HL-60 (cell line): ENCODE measurements at regions not wholly inside any gene's neighbourhood (a gene's known extent, or its start where the extent isn't known, plus 50 kb on each side); places are given as distances from the start of the nearest gene placed in this dataset.

ENCODE experiments used
- DNase-seq, 2 experiments: peaks; one replicate each; pipeline ENCODE4 v3.0.0-alpha.2; 2010 to 2020; ENCODE audit warnings: low read depth in 1 of 2, low spot score in 1 of 2
- H3K27ac ChIP-seq: fragments of 250-450 bp; sonication (Bioruptor Pico); replicated peaks from 2 replicates; pipeline ENCODE4 v1.5.1; 2020; ENCODE audit warnings: mild to moderate bottlenecking, moderate library complexity
- H3K27me3 ChIP-seq: fragments of 250-450 bp; sonication (Bioruptor Pico); 2 replicates; pipeline ENCODE4 v1.5.1; 2021; ENCODE audit warnings: mild to moderate bottlenecking, moderate library complexity; ENCODE audit not compliant: insufficient read depth, poor library complexity, severe bottlenecking
- H3K4me3 ChIP-seq: replicated peaks from 2 replicates; pipeline ENCODE4 v1.5.1; 2011; ENCODE audit warnings: mild to moderate bottlenecking, control low read depth, low read length; ENCODE audit not compliant: insufficient read depth
- GABPA ChIP-seq: IDR thresholded peaks from 2 replicates; pipeline ENCODE4 v1.6.1; 2012; ENCODE audit warnings: low read depth
- POLR2AphosphoS5 ChIP-seq: IDR thresholded peaks from 2 replicates; pipeline ENCODE4 v1.6.1; 2012; ENCODE audit warnings: low read depth
- SPI1 ChIP-seq: IDR thresholded peaks from 2 replicates; pipeline ENCODE4 v1.6.1; 2012; ENCODE audit warnings: low read depth, mild to moderate bottlenecking, borderline replicate concordance
- TF ChIP-seq, protein P1 (sequence below): IDR thresholded peaks from 2 replicates; pipeline ENCODE4 v1.6.1; 2012; ENCODE audit warnings: low read depth; ENCODE audit not compliant: insufficient replicate concordance
- TF ChIP-seq, protein P2 (sequence below): IDR thresholded peaks from one replicate; pipeline ENCODE4 v1.5.1; 2011; ENCODE audit warnings: low read length, control low read depth, inconsistent platforms; ENCODE audit not compliant: insufficient read depth

DNA sequence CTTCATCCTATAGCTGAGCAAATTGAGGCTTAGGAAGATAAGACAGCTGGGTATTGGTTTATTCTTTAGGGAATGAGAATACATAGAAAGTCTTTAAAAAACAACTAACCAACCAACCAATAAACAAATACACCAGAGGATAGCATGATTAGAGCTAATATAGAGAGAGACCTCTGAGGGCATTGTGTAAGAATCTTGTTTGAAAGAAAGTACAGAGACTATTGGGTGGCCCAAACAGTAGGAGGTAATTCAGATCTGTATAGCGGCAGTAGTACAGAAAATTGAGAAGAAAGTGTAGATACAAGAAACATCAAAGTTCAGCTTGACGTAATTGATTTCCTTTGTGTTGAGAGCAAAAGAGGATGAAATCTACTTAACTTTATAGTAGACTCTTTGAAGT, 1951.0 kb upstream of the ADGRL3 start:
- TF ChIP-seq GABPA (no peak), SPI1 (no peak), POLR2AphosphoS5 (no peak)
- TF ChIP-seq, protein P1, sequence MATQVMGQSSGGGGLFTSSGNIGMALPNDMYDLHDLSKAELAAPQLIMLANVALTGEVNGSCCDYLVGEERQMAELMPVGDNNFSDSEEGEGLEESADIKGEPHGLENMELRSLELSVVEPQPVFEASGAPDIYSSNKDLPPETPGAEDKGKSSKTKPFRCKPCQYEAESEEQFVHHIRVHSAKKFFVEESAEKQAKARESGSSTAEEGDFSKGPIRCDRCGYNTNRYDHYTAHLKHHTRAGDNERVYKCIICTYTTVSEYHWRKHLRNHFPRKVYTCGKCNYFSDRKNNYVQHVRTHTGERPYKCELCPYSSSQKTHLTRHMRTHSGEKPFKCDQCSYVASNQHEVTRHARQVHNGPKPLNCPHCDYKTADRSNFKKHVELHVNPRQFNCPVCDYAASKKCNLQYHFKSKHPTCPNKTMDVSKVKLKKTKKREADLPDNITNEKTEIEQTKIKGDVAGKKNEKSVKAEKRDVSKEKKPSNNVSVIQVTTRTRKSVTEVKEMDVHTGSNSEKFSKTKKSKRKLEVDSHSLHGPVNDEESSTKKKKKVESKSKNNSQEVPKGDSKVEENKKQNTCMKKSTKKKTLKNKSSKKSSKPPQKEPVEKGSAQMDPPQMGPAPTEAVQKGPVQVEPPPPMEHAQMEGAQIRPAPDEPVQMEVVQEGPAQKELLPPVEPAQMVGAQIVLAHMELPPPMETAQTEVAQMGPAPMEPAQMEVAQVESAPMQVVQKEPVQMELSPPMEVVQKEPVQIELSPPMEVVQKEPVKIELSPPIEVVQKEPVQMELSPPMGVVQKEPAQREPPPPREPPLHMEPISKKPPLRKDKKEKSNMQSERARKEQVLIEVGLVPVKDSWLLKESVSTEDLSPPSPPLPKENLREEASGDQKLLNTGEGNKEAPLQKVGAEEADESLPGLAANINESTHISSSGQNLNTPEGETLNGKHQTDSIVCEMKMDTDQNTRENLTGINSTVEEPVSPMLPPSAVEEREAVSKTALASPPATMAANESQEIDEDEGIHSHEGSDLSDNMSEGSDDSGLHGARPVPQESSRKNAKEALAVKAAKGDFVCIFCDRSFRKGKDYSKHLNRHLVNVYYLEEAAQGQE: no peak
- TF ChIP-seq, protein P2, sequence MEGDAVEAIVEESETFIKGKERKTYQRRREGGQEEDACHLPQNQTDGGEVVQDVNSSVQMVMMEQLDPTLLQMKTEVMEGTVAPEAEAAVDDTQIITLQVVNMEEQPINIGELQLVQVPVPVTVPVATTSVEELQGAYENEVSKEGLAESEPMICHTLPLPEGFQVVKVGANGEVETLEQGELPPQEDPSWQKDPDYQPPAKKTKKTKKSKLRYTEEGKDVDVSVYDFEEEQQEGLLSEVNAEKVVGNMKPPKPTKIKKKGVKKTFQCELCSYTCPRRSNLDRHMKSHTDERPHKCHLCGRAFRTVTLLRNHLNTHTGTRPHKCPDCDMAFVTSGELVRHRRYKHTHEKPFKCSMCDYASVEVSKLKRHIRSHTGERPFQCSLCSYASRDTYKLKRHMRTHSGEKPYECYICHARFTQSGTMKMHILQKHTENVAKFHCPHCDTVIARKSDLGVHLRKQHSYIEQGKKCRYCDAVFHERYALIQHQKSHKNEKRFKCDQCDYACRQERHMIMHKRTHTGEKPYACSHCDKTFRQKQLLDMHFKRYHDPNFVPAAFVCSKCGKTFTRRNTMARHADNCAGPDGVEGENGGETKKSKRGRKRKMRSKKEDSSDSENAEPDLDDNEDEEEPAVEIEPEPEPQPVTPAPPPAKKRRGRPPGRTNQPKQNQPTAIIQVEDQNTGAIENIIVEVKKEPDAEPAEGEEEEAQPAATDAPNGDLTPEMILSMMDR: no peak
- no peak overlapping the region for H3K27ac ChIP-seq
- H3K4me3 ChIP-seq: no peak overlapping the region
- no peaks in the 10 kb centered on the region for H3K27me3 ChIP-seq
- DNase-seq: no peak

DNA sequence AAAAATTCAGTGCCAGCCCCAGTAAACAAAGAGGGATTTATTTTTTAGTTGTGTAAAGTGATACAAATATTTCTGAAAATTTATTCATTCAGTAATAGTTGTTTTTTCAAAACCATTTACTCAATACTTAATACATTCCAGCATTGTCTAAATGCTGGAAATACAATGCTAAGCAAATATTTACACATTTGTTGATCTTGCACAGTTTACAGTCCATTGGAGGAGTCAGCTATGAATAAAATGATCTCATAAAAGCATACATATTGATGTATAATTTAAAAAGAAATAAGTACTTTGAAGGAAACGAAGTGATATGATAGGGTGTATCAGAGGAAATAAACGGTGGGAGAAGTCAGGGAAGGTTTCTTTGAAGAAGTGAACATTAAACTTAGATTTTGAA, 1942.1 kb upstream of the ADGRL3 start:
- no peaks in the 10 kb centered on the region for H3K27me3 ChIP-seq
- no peak for TF ChIP-seq POLR2AphosphoS5
- no peak overlapping the region for H3K27ac ChIP-seq
- H3K4me3 ChIP-seq: no peak overlapping the region
- no peak for DNase-seq

DNA sequence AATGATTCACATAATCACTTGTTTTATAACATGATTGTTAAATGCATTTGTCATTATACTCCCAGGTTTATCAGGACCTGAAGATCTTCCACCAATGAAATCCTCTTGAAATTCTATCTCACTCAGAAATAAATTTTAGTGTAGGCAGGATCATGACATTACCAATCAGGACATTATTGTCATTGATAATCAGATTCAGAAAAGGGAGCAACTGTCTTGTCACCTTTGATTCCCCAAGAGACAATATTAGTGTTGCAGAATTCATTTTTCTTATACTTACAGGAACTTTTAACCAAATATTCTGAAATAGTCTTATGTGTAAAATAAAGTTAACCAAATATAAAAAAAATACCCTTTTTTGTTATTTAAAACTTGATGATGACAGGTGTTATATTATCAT, 1892.5 kb upstream of the ADGRL3 start:
- no peaks in the 10 kb centered on the region for H3K27me3 ChIP-seq
- TF ChIP-seq POLR2AphosphoS5 (no peak), GABPA (no peak), SPI1 (no peak)
- TF ChIP-seq, protein P1: no peak
- TF ChIP-seq, protein P2: no peak
- no peak for DNase-seq
- no peak overlapping the region for H3K4me3 ChIP-seq
- H3K27ac ChIP-seq: no peak overlapping the region

DNA sequence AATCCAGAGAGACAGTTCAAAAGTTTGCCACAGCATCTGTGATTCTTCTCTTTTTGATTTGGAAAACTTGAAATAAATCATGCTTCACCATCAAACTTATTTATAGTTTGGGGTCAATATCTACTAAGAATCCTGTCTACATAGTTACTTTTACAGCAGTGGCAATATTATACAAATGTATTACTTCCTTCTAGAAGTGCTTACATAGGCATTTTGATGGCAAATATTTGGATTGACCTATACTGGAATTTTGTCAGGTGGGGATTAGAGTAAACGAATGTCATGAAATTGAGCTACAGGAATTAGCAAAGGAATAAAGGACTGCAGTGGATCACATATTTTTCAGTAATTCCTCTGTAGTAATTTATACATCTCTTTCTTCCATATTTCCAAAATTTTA, 1885.5 kb upstream of the ADGRL3 start:
- TF ChIP-seq, protein P1: no peak
- TF ChIP-seq POLR2AphosphoS5: no peak
- no peak for TF ChIP-seq SPI1
- no peak for TF ChIP-seq GABPA
- TF ChIP-seq, protein P2: no peak
- no peaks in the 10 kb centered on the region for H3K27me3 ChIP-seq
- H3K27ac ChIP-seq: no peak overlapping the region
- no peak for DNase-seq
- no peak overlapping the region for H3K4me3 ChIP-seq
